H1 (cell line): ENCODE measurements at regions not wholly inside any gene's neighbourhood (a gene's known extent, or its start where the extent isn't known, plus 50 kb on each side); places are given as distances from the start of the nearest gene placed in this dataset.

Experiments used
- CTCF ChIA-PET: fragments of 300-600 bp; sonication (Branson Sonifier 250); formaldehyde crosslinking; loops from one replicate; lab custom pipeline; 2021; ENCODE audit not compliant: partially characterized antibody; lab: Charles Lee
- POLR2A ChIA-PET: fragments of 300-600 bp; sonication (Branson Sonifier 250); formaldehyde crosslinking; loops from one replicate; lab custom pipeline; 2021; ENCODE audit warnings: inconsistent platforms; ENCODE audit not compliant: partially characterized antibody; lab: Charles Lee
- DNase-seq, 2 experiments: peaks; one replicate each; pipeline versions ENCODE4 v3.0.0 to v3.0.0-alpha.2; 2010 to 2022; ENCODE audit warnings: low spot score in 2 of 2, low read depth in 1 of 2, mixed read lengths in 1 of 2
- FAIRE-seq: peaks from 2 replicates; lab custom pipeline; 2011; peaks lifted over from hg19 to GRCh38; lab: Jason Lieb, UNC
- H2AFZ ChIP-seq: 2 replicates; pipeline ENCODE4 v1.8.1; 2012; ENCODE audit warnings: low read length, inconsistent platforms
- H2AK5ac ChIP-seq: 2 replicates; pipeline ENCODE4 v1.6.1; 2013; ENCODE audit warnings: low read depth, low read length
- H2BK120ac ChIP-seq: replicated peaks from 2 replicates; pipeline ENCODE3; 2013; ENCODE audit warnings: low read depth, low read length, inconsistent platforms
- H2BK12ac ChIP-seq: 2 replicates; pipeline ENCODE4 v1.6.1; 2013; ENCODE audit warnings: low read depth, low read length
- H2BK15ac ChIP-seq: 2 replicates; pipeline ENCODE4 v1.6.1; 2013; ENCODE audit warnings: low read length
- H2BK20ac ChIP-seq: 2 replicates; pipeline ENCODE4 v1.6.1; 2013; ENCODE audit warnings: low read length
- H2BK5ac ChIP-seq: 2 replicates; pipeline ENCODE4 v1.6.1; 2013; ENCODE audit warnings: low read depth, low read length
- H3K14ac ChIP-seq: 2 replicates; pipeline ENCODE4 v1.6.1; 2013; ENCODE audit warnings: inconsistent platforms; ENCODE audit not compliant: insufficient read length
- H3K18ac ChIP-seq: 2 replicates; pipeline ENCODE4 v1.6.1; 2013; ENCODE audit warnings: low read length; ENCODE audit errors: extremely low read depth
- H3K23ac ChIP-seq: 2 replicates; pipeline ENCODE4 v1.6.1; 2013; ENCODE audit warnings: inconsistent platforms; ENCODE audit not compliant: insufficient read length
- H3K23me2 ChIP-seq: 2 replicates; pipeline ENCODE4 v1.6.1; 2013; ENCODE audit warnings: low read depth, low read length
- H3K27ac ChIP-seq: 2 replicates; pipeline ENCODE4 v1.6.1; 2011; ENCODE audit warnings: low read depth, low read length, inconsistent platforms
- H3K27me3 ChIP-seq, 4 experiments: replicated peaks in 1 of 4; 1 replicate in 1 of 4; 2 replicates in 3 of 4; pipeline versions ENCODE4 v1.6.1 to v1.8.1; 2011 to 2013; ENCODE audit warnings: low read length in 3 of 4, mild to moderate bottlenecking in 3 of 4, inconsistent platforms in 2 of 4, mixed read lengths in 2 of 4, moderate library complexity in 1 of 4; ENCODE audit not compliant: control insufficient read depth in 3 of 4, insufficient read depth in 3 of 4; ENCODE audit errors: extremely low read depth in 1 of 4
- H3K36me3 ChIP-seq, 4 experiments: 2 replicates each; pipeline versions ENCODE4 v1.6.1 to v1.8.1; 2011 to 2013; ENCODE audit warnings: mild to moderate bottlenecking in 4 of 4, low read length in 3 of 4, moderate library complexity in 2 of 4, control low read depth in 1 of 4, inconsistent platforms in 1 of 4; ENCODE audit not compliant: insufficient read depth in 4 of 4, control insufficient read depth in 2 of 4
- H3K4ac ChIP-seq: replicated peaks from 2 replicates; pipeline ENCODE3; 2013; ENCODE audit warnings: low read length, low read depth, mixed read lengths, inconsistent platforms; ENCODE audit not compliant: insufficient read length
- H3K4me1 ChIP-seq, 4 experiments: replicated peaks in 1 of 4; 1 replicate in 1 of 4; 2 replicates in 3 of 4; pipeline versions ENCODE4 v1.6.1 to v1.8.1; 2011 to 2013; ENCODE audit warnings: low read length in 3 of 4, inconsistent platforms in 2 of 4, mixed read lengths in 1 of 4; ENCODE audit not compliant: insufficient read depth in 4 of 4, control insufficient read depth in 3 of 4
- H3K4me2 ChIP-seq, 2 experiments: 2 replicates each; pipeline versions ENCODE4 v1.6.1 to v1.8.1; 2011 to 2013; ENCODE audit warnings: low read depth in 2 of 2, low read length in 2 of 2, control low read depth in 1 of 2, inconsistent platforms in 1 of 2, mild to moderate bottlenecking in 1 of 2; ENCODE audit not compliant: insufficient read depth in 1 of 2
- H3K4me3 ChIP-seq, 4 experiments: fragments of 200-600, 300-600 bp in 1 of 4; sonication (generic), shearing (Covaris generic), sonication (Bioruptor Twin) in 1 of 4; 2 replicates each; pipeline versions ENCODE4 v1.5.1 to v1.8.1; 2011 to 2016; ENCODE audit warnings: low read length in 4 of 4, low read depth in 3 of 4, control low read depth in 2 of 4, inconsistent platforms in 2 of 4, mild to moderate bottlenecking in 2 of 4, mixed read lengths in 1 of 4, moderate library complexity in 1 of 4; ENCODE audit not compliant: insufficient read depth in 2 of 4; ENCODE audit errors: extremely low read depth in 1 of 4
- H3K56ac ChIP-seq: replicated peaks from 2 replicates; pipeline ENCODE3; 2013; ENCODE audit warnings: low read depth, mild to moderate bottlenecking, mixed read lengths, low read length, inconsistent platforms; ENCODE audit not compliant: insufficient read length
- H3K79me1 ChIP-seq: 2 replicates; pipeline ENCODE4 v1.6.1; 2013; ENCODE audit warnings: low read depth, low read length, control low read depth
- H3K79me2 ChIP-seq, 2 experiments: 2 replicates each; pipeline versions ENCODE4 v1.6.1 to v1.8.1; 2012 to 2013; ENCODE audit warnings: low read length in 2 of 2, mild to moderate bottlenecking in 2 of 2, inconsistent platforms in 1 of 2; ENCODE audit not compliant: insufficient read depth in 2 of 2, control insufficient read depth in 1 of 2
- H3K9ac ChIP-seq, 4 experiments: replicated peaks in 1 of 4; 1 replicate in 1 of 4; 2 replicates in 3 of 4; pipeline versions ENCODE4 v1.6.1 to v1.8.1; 2011 to 2013; ENCODE audit warnings: low read depth in 3 of 4, low read length in 3 of 4, control low read depth in 2 of 4, mild to moderate bottlenecking in 2 of 4, moderate library complexity in 2 of 4, inconsistent platforms in 1 of 4; ENCODE audit errors: extremely low read depth in 1 of 4
- H3K9me3 ChIP-seq, 2 experiments: 2 replicates each; pipeline versions ENCODE4 v1.6.1 to v1.8.1; 2012 to 2013; ENCODE audit warnings: mild to moderate bottlenecking in 2 of 2, moderate library complexity in 2 of 2, control low read depth in 1 of 2, inconsistent platforms in 1 of 2, low read depth in 1 of 2, low read length in 1 of 2, mixed read lengths in 1 of 2; ENCODE audit not compliant: insufficient read depth in 2 of 2
- H4K20me1 ChIP-seq, 2 experiments: replicated peaks in 1 of 2; 2 replicates each; pipeline versions ENCODE3 to v1.8.1; 2011 to 2013; ENCODE audit warnings: inconsistent platforms in 2 of 2, low read length in 2 of 2, mild to moderate bottlenecking in 1 of 2; ENCODE audit not compliant: insufficient read depth in 2 of 2, control insufficient read depth in 1 of 2
- H4K5ac ChIP-seq: 2 replicates; pipeline ENCODE4 v1.6.1; 2013; ENCODE audit warnings: low read length, low read depth, mixed read lengths, inconsistent platforms; ENCODE audit not compliant: insufficient read length
- H4K8ac ChIP-seq: 2 replicates; pipeline ENCODE4 v1.8.0; 2013; ENCODE audit warnings: mild to moderate bottlenecking, moderate library complexity, low read length, inconsistent platforms; ENCODE audit not compliant: insufficient read depth; ENCODE audit errors: extremely low read depth
- H4K91ac ChIP-seq: replicated peaks from 2 replicates; pipeline ENCODE3; 2013; ENCODE audit warnings: low read length, mixed read lengths, inconsistent platforms; ENCODE audit not compliant: insufficient read length
- CBX8 ChIP-seq: fragments of 300-800, 300-1000 bp; sonication (generic); IDR thresholded peaks from 2 replicates; pipeline ENCODE4 v1.7.1; 2016; ENCODE audit warnings: low read depth, low read length, borderline replicate concordance
- WGBS, 2 experiments: shearing (Covaris generic) in 1 of 2; methylation state at CpG; one replicate each; pipeline versions ENCODE4 v1.1.6 to v1.1.7; 2013 to 2015; ENCODE audit warnings: low lambda C conversion rate in 2 of 2, mixed read lengths in 2 of 2, inconsistent platforms in 1 of 2, low coverage in 1 of 2, missing lambda C conversion rate in 1 of 2; ENCODE audit not compliant: insufficient replicate concordance in 2 of 2, insufficient coverage in 1 of 2, insufficient read length in 1 of 2; ENCODE audit errors: extremely low coverage in 1 of 2, missing lambda C conversion rate in 1 of 2; 5-methylcytosine and 5-hydroxymethylcytosine counted together

- no peak overlapping the region for H4K91ac ChIP-seq
- H3K18ac ChIP-seq, result no peak overlapping the region
- H3K4me1 ChIP-seq, result peaks cover 0 to 5% (median 3%) of the 10 kb centered on the region in 4 experiments; a peak in 2 of 7 replicates
- no peaks in the 10 kb centered on the region for H3K36me3 ChIP-seq
- DNase-seq, result no peak
- no peak overlapping the region for H3K4ac ChIP-seq
- H3K27ac ChIP-seq, result no peak overlapping the region
- H2BK15ac ChIP-seq, result no peak overlapping the region
- H3K27me3 ChIP-seq, result no peaks in the 10 kb centered on the region
- H4K5ac ChIP-seq, result no peak overlapping the region
- no peak overlapping the region for H4K8ac ChIP-seq
- no peak overlapping the region for H3K9ac ChIP-seq
- no peak overlapping the region for H2BK12ac ChIP-seq
- no peak overlapping the region for H3K4me2 ChIP-seq
- TF ChIP-seq CBX8, result no peak
- TF ChIP-seq, all 59 proteins: peak for 0
- H4K20me1 ChIP-seq, result no peaks in the 10 kb centered on the region
- no peak overlapping the region for H3K23ac ChIP-seq
- no peaks in the 10 kb centered on the region for H3K79me2 ChIP-seq
- no peaks in the 10 kb centered on the region for H3K79me1 ChIP-seq
- WGBS, 2 experiments, result 93% methylated on average over 1 of the region's 1 CpG; no CpG with 5 or more reads in 1 of the 2 experiments
- ChIA-PET CTCF (no interaction called here), POLR2A (no interaction called here)
- no peak for FAIRE-seq
- no peak overlapping the region for H2BK20ac ChIP-seq
- H3K14ac ChIP-seq, result no peak overlapping the region
- H2AK5ac ChIP-seq, result no peak overlapping the region
- H2AFZ ChIP-seq, result no peak overlapping the region
- H3K9me3 ChIP-seq, result 0 out of 4 replicates have a peak, but pooled peaks cover 0 to 4% of the 10 kb centered on the region in 2 experiments
- no peak overlapping the region for H3K4me3 ChIP-seq
- no peak overlapping the region for H2BK5ac ChIP-seq
- H2BK120ac ChIP-seq, result no peak overlapping the region
- H3K23me2 ChIP-seq, result no peaks in the 10 kb centered on the region
- H3K56ac ChIP-seq, result no peak overlapping the region
Observed at GRCh38 chr18:61714421-61714820, 178.4 kb downstream of the RNF152 start.
